ENCODE measurements at regions not wholly inside any gene's neighbourhood (a gene's known extent, or its start where the extent isn't known, plus 50 kb on each side); places are given as distances from the start of the nearest gene placed in this dataset.

DNA sequence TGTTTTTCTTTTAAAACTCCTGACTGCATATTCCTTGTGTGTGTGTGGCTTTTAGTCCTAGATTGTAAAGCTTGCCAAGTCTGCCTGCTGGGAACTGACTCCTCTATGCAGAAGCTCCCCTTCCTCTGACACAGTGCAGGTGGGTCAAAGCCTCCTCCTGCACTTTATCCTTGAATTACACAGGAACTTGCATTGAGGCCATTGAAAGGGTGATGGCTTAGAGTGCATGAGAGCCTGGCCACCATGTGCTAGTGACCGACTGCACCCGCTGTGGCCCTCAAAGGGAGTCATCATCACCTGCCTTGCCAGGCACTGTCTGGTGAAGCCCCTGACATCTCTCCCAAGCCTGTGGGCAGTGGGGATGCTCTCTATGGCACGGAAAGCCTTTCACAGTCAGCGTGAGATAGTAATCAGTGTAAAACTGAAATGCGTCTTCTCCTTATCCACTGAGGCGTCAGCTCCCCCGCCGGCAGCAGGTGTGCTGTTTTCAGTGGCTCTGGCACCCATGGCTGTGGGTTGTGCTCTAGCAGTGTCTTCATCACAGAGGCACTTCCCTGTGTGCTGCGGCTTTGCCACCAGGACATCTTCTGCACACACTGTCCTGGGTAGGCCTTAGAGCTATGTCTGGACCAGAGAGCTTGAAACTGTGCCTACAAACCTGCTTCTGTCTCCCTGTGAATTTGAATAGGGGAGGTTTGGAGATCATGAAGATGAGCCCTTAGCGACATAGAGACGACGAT, 87.9 kb downstream of the THBS2 start:
- DNase-seq (ENCODE audit: extremely low read depth in 1 of 2, low read depth in 1 of 2): no peak

DNA sequence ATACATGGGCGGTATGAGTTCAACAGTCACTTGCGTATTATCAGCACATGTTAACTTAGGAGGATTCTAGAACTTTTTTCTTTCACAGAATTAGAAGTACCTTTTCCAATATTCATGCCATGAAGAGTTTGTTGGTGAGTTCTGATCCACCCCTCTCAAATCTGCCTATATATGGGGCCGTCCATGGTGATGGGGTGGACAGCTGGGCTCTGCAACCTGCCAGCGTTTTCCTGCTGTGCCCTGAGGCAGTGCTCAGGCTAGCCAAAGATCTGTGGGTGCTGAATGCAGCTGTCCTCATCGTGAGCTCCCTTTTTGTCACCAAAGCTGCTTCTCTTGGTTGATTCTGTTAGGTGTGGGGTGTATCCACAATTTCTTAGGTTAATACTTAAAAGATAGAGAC, 88.7 kb downstream of the THBS2 start:
- no peak for DNase-seq (ENCODE audit: extremely low read depth in 1 of 2, low read depth in 1 of 2)

DNA sequence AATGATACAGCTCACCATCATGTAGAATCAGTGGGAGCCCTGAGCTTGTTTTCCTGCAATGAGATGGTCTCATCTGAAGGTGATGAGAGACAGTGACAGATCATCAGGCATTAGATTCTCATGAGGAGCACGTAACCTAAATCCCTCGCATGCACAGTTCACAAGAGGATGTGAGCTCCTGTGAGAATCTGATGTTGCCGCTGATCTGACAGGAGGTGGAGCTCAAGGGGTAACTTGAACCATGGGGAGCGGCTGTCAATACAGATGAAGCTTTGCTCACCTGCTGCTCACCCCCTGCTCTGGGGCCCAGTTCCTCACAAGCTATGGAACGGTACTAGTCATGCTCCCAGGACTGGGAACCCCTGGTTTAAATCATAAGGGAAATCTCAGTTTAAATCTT, 89.2 kb downstream of the THBS2 start:
- DNase-seq (ENCODE audit: extremely low read depth in 1 of 2, low read depth in 1 of 2): no peak

DNA sequence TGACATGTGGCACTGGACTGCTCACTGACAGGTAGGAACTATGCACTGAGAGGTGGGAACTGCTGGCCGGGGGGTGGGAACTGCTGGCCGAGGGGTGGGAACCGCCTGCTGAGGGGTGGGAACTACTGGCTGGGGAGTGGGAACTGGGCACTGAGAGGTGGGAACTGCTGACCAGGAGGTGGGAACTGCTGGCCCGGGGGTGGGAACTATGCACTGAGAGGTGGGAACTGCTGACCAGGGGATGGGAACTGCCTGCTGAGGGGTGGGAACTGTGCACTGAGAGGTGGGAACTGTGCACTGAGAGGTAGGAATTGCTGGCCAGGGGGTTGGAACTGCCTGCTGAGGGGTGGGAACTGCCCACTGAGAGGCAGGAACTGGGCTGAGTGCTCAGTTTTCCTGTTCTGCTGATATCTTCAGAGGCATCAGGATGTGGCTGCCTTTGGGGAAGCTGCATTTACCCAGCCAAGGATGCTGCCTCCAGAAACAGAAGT, 90.2 kb downstream of the THBS2 start:
- DNase-seq (ENCODE audit: extremely low read depth in 1 of 2, low read depth in 1 of 2): no peak

DNA sequence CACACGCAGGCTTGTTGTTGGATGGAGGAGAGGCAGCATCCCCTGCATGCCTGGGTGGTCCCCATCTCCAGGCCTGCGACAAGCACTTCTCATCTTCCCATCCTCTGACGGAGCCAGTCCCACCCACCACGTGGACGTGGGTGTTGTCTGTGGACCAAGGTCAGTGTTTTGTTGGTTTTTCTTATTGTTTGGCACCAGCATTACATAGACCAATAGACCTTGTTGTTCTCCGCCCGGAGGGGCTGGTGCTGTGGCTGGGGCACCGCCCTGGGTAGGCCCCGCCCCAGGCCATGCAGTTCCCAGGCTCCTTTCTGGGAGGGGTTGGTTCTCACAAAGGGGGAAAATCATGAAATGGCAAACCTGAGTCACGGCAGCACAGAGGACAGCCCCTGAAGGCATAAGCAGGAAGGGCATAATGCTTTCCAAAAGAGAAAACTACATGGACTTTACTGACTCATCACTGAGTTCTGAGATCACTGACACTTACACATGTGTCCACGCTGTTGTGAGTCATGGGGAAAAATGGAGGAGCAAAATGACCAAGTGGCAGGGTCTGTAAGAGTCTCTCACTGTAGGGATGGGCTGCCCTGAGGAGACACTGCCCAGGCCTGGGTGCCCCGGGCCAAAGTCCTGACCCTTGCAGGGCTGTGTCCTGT, 90.8 kb downstream of the THBS2 start:
- peak in 1 of 2 donors; percentile 3 for DNase-seq (ENCODE audit: extremely low read depth in 1 of 2, low read depth in 1 of 2)

DNA sequence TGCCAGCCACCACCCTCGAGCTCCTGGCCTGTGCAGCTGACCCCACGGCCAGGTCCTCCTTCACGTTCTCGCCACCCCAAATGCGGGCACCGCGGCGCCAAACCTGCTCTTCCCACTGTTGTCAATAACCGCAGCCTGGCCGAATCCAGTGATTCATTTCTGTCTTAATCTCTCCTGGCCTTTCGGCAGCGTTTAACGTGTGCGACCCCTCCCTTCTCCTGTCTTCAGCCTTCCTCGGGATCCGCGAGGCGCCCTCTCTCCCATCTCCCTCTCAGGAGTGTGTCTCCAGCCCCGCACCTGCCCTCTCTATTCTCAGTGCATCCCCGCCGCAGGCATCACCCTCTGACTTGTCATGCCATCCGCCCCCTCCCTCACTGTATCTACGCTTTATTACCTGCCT, 91.4 kb downstream of the THBS2 start:
- no peak for DNase-seq (ENCODE audit: extremely low read depth in 1 of 2, low read depth in 1 of 2)

DNA sequence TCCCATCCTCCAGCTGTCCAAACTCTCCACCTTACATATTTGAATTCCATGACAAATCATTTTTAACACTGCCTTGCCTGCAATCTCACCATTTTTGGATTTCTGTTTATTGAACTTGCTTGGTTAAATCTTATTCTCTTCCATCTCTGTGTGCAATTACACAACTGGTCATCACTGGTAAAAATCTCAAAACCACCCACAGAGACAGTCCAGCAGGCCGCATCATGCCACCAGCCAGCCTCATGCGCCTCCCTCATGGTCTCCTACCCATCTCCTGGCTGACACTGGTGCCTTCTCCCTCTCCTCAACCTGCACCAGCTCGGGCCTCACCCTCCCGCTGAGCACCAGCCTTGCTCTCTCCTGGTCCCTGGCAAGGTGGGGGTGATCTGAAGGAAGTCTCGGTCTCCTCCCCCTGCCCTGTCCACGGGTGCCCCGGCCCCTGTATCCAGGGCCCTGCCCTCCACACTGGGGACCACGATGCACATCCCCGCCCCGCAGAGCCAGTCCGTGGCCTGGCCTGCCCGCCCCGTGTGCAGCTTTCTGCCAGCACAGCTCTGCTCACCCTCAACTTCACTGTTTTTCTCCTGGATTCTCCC, 92.0 kb downstream of the THBS2 start:
- DNase-seq (ENCODE audit: extremely low read depth in 1 of 2, low read depth in 1 of 2): no peak

DNA sequence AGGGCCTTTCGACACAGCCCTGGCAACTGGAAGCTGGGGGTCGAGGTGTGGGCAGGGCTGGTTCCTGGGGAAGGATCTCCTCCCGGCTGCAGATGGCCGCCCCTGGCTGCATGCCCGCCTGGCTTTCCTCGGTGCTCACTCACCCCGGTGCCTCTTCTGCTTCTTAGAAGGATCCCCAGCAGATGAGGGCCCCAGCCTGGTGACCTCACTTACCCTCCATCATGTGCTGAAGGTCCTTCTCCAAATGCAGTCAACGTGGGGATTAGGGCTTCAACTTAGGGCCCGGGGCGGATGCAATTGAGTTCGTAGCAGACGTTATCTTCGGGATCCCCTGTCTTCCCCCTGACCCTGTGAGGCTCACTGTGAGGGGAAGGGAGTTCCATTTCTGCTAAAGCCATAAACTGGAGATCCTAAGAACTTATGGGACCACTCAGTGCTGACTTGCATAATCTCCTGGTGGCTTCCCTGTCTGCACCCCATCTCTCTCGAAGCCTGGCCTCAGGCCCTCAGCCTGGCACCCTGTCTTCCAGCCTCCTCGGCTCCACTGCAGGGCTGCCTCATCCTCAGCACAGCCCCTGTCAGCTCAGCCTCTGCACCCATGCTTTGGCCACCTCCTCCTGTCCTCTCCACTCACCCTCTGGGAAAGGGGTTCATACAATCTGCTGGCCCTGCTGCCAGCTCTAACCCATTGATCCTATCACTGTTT, 92.6 kb downstream of the THBS2 start:
- no peak for DNase-seq (ENCODE audit: extremely low read depth in 1 of 2, low read depth in 1 of 2)

DNA sequence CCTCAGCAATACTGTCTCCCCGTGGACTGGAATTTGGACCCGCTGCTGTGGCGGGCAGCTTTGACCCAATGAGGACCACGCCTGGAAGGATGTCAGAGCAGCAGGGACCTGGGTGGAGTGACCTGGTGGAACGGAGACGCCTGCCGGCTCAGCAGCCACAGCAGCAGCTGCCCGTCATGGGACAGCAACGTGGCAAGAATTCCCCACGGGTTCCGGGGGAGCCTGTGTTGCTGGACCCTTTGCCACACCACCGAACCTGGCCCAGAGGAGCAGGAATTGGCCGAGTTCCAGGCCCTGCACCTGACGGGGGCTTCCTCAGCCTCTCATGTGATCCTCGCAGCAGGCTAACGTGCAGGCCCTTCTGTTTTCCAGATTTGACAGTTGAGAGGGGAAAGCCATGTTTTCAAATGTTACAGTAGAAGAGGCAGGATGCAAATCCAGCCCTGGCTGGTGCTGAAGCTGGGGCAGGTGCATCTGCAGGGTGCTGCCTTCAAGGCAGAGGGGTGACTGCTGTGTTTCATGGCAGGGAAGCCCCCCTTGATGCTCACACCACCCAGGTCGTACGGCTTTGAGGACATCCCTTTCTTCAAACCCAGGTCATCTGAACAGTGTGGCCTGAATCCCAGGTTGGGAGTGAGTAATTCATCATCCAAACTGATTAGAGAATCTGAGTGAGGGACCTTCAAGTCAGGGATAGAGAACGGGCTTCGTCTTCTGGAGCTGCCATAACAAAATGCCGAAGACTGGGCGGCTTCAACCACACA, 93.4 kb downstream of the THBS2 start:
- DNase-seq (ENCODE audit: extremely low read depth in 1 of 2, low read depth in 1 of 2): no peak

DNA sequence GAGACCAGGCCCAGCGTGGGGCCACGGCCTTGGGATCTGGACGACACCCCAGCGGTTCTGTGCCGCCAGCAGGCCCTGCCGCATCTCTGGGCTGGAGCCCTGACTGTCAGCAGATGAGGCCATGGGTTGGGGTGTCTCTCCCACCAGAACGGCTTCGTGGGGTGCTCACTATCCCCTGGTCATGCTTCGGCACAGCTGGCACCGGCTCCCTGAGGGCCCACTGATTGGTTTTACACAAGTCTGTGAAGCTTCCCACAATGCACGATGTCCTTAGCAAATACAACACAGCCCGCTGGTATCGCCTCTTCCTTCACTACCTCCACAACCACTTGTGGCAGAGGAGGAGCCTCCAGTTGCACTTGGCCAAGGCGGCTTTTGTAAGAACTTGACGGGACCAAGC, 94.3 kb downstream of the THBS2 start:
- no peak for DNase-seq (ENCODE audit: extremely low read depth in 1 of 2, low read depth in 1 of 2)

DNA sequence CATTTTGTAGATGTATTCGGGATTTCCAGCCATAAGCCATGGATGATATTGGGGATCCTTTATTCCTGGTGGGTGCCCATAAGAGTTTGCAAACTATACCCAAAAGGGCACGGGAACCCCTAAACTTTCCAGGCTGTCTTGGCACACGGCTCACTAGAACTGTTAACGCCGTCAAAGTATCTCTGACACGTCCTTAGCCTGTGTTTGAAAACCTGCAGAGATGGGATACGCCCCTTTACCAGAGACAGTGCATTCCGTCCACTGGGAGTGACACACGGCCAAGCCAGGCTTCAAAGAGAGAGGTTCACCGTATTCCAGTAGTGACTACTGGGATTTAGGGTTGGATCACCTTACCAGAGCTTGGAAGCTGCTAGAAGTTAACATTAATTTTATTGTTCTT, 95.0 kb downstream of the THBS2 start:
- DNase-seq (ENCODE audit: extremely low read depth in 1 of 2, low read depth in 1 of 2): no peak

DNA sequence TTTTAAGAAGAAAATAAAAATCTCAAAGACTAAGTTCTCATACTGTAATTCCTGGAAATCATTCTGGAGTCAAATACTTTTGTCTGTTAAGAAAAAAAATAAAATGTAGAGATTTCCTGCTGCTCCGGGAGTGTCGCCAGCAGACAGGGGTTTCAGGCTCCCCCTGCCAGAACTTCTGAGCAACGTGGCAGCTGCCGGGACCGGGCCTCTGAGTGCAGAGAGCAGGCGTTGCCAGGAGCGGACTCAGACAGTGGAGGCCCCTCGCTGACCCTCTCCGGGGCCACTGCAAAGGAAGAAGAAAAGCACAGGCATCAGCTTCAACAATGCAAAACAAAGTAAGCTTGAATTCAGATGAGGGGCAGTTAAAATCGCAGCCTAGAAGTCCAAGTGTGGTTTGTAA, 95.5 kb downstream of the THBS2 start:
- no peak for DNase-seq (ENCODE audit: extremely low read depth in 1 of 2, low read depth in 1 of 2)

DNA sequence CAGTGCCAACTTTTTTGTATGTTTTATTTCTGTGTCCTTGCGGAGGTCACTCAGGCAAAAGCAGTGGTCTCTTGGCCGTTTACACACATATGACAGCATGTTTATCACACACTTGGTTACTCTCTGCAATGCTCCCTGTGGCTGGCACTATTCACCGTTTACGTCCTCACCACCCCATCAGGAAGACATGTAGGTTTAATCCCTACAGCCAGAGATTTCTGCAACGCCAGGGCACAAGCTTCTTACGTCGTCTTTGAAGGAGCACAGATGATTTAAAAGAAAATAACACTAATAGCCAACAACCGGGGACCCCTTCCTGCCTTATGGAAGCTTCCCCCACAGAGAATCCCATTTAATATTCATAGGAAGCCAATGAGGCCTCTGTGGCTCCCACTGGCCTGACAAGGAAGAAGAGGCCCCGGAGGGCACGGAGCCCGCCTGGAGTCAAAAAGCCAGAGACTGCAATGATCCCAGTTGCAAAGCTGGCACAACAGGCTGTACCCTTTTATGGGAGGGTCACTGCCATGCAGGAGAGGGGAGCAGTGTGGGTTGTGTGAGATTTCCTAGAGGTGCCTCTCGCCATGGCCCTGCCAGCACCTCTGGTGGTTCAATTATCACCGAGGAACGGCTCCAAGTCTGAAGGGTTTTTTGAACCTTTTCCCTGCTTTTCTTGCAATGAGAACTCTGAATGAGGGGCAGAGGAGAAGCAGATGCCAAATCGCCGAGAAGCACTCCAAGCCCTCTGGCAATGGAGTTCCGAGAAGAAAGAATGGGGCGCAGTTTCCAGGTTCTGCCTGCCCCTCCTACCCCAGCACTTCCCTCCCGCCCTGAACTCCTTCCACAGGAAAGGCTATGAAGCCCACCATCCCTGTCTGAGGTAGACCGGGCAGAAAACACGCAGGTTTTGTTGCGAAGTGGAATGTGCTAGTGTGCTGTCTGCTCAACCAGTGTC, 96.2 kb downstream of the THBS2 start:
- DNase-seq (ENCODE audit: extremely low read depth in 1 of 2, low read depth in 1 of 2): no peak

DNA sequence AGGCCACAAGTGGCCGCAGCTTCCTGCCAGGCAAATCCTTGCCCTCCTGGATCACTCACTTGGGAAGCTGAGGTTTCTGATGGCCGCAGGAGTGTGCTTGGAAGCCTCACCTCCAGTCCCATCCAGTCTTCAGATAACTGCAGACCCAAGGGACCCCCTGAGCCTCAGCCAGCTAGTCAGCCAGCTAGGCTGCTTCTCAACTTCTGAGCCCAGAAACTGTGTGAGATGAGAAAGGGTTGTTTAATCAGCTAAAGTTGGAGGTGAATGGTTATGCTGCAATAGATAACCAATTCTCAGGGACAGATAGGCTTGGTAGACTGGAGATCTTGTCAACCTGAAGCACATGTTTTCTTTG, 96.9 kb downstream of the THBS2 start:
- DNase-seq (ENCODE audit: extremely low read depth in 1 of 2, low read depth in 1 of 2): no peak

DNA sequence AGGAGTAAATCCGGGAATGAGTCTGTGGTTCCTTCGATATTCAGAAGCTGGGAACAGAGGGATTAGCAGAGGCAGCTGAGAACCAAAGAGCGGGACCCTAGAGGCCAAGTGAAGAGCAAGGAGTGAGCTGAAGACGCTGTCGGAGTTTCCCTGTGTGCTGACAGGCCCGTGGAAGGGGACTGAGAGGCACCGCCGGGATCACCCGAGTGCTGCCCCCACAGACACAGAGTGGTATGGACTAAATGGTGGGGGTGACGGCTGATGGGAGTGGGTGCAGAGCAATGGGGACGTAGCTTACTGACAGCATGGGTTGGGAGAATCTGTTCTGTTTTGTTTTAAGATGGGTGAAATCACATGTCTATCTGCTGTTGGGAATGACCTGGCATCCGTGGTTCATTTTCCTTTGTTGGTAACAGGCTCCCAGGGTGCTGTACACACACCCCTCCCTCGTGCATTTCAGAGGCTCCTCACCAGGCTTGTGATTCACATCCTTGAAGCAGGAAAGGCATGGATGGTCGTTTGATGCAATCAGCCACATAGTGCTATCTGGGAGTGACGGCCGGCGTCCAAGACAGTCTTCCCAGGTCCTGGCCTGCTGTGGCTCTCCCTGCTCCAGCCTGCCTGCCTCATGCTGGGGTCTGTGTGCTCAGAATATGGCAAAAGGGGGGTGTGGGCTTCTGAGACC, 97.4 kb downstream of the THBS2 start:
- DNase-seq (ENCODE audit: extremely low read depth in 1 of 2, low read depth in 1 of 2): no peak

DNA sequence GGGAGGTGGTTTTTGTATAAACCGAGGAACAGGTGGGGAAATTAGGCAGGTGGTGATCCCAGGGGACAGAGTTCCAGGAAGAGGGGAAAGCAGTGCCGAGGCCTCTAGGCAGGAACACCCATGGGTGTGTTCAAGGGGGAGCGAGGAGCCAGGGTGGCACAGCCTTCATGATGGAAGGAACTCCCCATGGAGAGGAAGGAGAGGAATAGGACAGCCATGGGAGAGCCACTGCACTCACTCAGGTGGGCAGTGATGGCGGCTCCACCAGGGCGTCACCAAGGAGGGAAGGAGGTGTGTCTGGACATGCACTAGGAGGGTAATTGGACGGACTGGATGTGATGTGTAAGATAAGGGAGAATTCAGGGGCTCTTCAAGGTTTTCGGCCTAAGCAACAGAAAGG, 98.2 kb downstream of the THBS2 start:
- DNase-seq (ENCODE audit: extremely low read depth in 1 of 2, low read depth in 1 of 2): no peak

DNA sequence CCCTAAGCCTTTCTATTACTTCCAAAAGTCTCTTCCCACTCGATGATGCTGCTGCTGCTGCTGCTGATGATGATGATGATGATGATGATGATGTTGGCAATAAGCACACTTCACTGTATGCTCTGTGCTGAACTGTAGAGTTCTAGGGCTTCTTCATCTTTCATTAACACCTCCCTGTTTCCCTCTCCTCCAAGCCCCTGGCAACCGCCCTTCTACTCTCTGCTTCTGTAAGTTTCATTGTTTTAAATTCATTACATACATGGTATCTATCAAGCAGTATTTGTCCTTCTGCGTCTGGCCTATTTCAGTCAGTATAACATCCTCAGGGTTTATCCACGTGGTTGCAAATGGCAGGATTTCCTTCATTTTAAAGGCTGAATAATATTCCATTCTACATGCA, 100.2 kb downstream of the THBS2 start:
- DNase-seq (ENCODE audit: extremely low read depth in 1 of 2, low read depth in 1 of 2): no peak

DNA sequence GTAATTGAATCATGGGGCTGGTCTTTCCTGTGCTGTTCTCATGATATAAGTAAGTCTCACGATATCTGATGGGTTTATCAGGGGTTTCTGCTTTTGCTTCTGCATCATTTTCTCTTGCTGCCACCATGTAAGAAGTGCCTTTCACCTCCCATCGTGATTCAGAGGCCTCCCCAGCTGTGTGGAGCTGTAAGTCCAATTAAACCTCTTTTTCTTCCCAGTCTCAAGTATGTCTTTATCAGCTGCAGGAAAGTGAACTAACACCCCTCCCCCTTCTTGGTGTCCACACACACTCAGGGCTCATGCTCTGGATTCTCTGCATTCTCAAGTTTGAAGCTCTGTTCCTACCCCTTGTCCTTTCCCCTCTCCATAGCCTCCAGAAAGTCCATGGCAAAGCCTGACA, 107.1 kb downstream of the THBS2 start:
- no peak for DNase-seq (ENCODE audit: extremely low read depth in 1 of 2, low read depth in 1 of 2)

DNA sequence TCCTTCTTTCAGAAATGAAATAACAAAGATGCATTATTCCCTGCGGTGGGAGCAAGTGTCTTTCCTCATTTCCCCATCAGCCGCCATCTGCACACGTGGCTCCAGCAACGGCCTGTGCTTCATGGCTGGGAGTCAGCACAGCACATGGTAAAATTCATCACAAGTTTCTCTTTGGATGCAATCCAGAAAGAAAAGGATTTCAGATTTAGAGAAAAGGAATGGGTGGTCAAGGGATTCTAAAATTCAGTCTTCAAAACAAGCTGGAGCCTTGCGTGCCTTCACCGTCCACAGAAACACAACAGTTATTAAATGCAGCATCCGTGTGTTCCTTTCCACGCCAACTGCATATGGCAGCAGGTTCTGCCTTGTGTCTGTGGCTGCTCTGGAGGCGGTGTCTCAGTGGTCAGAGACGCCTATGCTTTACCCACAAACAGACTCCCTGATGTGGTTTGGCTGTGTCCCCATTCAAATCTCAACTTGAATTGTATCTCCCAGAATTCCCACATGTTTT, 107.6 kb downstream of the THBS2 start:
- no peak for DNase-seq (ENCODE audit: extremely low read depth in 1 of 2, low read depth in 1 of 2)

All from stimulated activated CD8-positive, alpha-beta memory T cell treated with anti-CD3 and anti-CD28 coated beads, Interleukin-7, amount 100 ng/mL, for 48 hours (primary cell).